ENCODE measurements at regions not wholly inside any gene's neighbourhood (a gene's known extent, or its start where the extent isn't known, plus 50 kb on each side); places are given as distances from the start of the nearest gene placed in this dataset.

GRCh38 chr7:49443515-49443914, 329.9 kb upstream of the VWC2 start:
- H3K4me3 ChIP-seq (ENCODE audit: low read depth, low read length), result no peak overlapping the region
- H3K9me3 ChIP-seq (ENCODE audit: control insufficient read depth, insufficient read depth, low read depth, low read length), result no peaks in the 10 kb centered on the region
- ChIA-PET CTCF (no interaction called here), POLR2A (no interaction called here)
- no peaks in the 10 kb centered on the region for H3K36me3 ChIP-seq (ENCODE audit: control insufficient read depth in 2 of 2, insufficient read depth in 1 of 2, low read length in 2 of 2)
- H3K27ac ChIP-seq (ENCODE audit: extremely low read depth, low read depth, low read length), result no peak overlapping the region
- H3K4me1 ChIP-seq (ENCODE audit: control insufficient read depth, insufficient read depth, low read length), result no peaks in the 10 kb centered on the region
- TF ChIP-seq ZNF324 (tag by site-specific recombination; IDR thresholded peaks at IDR 0.05) (no peak), ZSCAN18 (tag by site-specific recombination; IDR thresholded peaks at IDR 0.05) (no peak)

DNA sequence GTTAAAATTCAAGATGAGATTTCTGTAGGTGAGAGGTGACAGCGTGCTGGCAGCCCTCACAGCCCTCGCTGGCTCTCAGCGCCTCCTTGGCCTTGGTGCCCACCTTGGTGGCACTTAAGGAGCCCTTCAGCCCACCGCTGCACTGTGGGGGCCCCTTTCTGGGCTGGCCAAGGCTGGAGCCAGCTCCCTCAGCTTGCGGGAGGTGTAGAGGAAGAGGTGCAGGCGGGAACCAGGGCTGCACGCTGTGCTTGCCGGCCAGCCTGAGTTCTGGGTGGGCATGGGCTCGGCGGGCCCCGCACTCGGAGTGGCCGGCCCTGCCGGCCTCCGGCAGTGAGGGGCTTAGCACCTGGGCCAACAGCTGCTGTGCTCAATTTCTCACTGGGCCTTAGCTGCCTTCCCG, 320.0 kb upstream of the VWC2 start:
- no peaks in the 10 kb centered on the region for H3K36me3 ChIP-seq (ENCODE audit: control insufficient read depth in 2 of 2, insufficient read depth in 1 of 2, low read length in 2 of 2)
- no peaks in the 10 kb centered on the region for H3K4me1 ChIP-seq (ENCODE audit: control insufficient read depth, insufficient read depth, low read length)
- no peaks in the 10 kb centered on the region for H3K9me3 ChIP-seq (ENCODE audit: control insufficient read depth, insufficient read depth, low read depth, low read length)
- H3K4me3 ChIP-seq (ENCODE audit: low read depth, low read length), result no peak overlapping the region
- no peak overlapping the region for H3K27ac ChIP-seq (ENCODE audit: extremely low read depth, low read depth, low read length)
- POLR2A ChIA-PET, result no interaction called here
- CTCF ChIA-PET, result no interaction called here
- TF ChIP-seq ZNF629 (tag by site-specific recombination; IDR thresholded peaks at IDR 0.05) (no peak), ZNF248 (tag by site-specific recombination; IDR thresholded peaks at IDR 0.05) (no peak)
- TF ChIP-seq, protein P1, sequence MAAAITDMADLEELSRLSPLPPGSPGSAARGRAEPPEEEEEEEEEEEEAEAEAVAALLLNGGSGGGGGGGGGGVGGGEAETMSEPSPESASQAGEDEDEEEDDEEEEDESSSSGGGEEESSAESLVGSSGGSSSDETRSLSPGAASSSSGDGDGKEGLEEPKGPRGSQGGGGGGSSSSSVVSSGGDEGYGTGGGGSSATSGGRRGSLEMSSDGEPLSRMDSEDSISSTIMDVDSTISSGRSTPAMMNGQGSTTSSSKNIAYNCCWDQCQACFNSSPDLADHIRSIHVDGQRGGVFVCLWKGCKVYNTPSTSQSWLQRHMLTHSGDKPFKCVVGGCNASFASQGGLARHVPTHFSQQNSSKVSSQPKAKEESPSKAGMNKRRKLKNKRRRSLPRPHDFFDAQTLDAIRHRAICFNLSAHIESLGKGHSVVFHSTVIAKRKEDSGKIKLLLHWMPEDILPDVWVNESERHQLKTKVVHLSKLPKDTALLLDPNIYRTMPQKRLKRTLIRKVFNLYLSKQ (tag by site-specific recombination; IDR thresholded peaks at IDR 0.05; ENCODE audit: borderline replicate concordance), result no peak

- CTCF ChIA-PET, result no interaction called here
- no peaks in the 10 kb centered on the region for H3K9me3 ChIP-seq (ENCODE audit: control insufficient read depth, insufficient read depth, low read depth, low read length)
- no peaks in the 10 kb centered on the region for H3K36me3 ChIP-seq (ENCODE audit: control insufficient read depth in 2 of 2, insufficient read depth in 1 of 2, low read length in 2 of 2)
- no peaks in the 10 kb centered on the region for H3K4me1 ChIP-seq (ENCODE audit: control insufficient read depth, insufficient read depth, low read length)
- no peak overlapping the region for H3K27ac ChIP-seq (ENCODE audit: extremely low read depth, low read depth, low read length)
- POLR2A ChIA-PET, result no interaction called here
- no peak for TF ChIP-seq TCF7L2 (IDR thresholded peaks at IDR 0.05; ENCODE audit: borderline replicate concordance, low read depth, low read length)
- TF ChIP-seq, protein P2, sequence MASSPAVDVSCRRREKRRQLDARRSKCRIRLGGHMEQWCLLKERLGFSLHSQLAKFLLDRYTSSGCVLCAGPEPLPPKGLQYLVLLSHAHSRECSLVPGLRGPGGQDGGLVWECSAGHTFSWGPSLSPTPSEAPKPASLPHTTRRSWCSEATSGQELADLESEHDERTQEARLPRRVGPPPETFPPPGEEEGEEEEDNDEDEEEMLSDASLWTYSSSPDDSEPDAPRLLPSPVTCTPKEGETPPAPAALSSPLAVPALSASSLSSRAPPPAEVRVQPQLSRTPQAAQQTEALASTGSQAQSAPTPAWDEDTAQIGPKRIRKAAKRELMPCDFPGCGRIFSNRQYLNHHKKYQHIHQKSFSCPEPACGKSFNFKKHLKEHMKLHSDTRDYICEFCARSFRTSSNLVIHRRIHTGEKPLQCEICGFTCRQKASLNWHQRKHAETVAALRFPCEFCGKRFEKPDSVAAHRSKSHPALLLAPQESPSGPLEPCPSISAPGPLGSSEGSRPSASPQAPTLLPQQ (tag by site-specific recombination; IDR thresholded peaks at IDR 0.05), result no peak
- TF ChIP-seq YY2 (tag by site-specific recombination; IDR thresholded peaks at IDR 0.05), result no peak
- TF ChIP-seq ZNF362 (tag by site-specific recombination; IDR thresholded peaks at IDR 0.05), result no peak
- no peak for TF ChIP-seq HOXC10 (CRISPR knock-in tag; IDR thresholded peaks at IDR 0.05)
- TF ChIP-seq PATZ1 (tag by site-specific recombination; IDR thresholded peaks at IDR 0.05), result no peak
- no peak for TF ChIP-seq ZBTB20 (tag by site-specific recombination; IDR thresholded peaks at IDR 0.05)
- TF ChIP-seq, protein P3, sequence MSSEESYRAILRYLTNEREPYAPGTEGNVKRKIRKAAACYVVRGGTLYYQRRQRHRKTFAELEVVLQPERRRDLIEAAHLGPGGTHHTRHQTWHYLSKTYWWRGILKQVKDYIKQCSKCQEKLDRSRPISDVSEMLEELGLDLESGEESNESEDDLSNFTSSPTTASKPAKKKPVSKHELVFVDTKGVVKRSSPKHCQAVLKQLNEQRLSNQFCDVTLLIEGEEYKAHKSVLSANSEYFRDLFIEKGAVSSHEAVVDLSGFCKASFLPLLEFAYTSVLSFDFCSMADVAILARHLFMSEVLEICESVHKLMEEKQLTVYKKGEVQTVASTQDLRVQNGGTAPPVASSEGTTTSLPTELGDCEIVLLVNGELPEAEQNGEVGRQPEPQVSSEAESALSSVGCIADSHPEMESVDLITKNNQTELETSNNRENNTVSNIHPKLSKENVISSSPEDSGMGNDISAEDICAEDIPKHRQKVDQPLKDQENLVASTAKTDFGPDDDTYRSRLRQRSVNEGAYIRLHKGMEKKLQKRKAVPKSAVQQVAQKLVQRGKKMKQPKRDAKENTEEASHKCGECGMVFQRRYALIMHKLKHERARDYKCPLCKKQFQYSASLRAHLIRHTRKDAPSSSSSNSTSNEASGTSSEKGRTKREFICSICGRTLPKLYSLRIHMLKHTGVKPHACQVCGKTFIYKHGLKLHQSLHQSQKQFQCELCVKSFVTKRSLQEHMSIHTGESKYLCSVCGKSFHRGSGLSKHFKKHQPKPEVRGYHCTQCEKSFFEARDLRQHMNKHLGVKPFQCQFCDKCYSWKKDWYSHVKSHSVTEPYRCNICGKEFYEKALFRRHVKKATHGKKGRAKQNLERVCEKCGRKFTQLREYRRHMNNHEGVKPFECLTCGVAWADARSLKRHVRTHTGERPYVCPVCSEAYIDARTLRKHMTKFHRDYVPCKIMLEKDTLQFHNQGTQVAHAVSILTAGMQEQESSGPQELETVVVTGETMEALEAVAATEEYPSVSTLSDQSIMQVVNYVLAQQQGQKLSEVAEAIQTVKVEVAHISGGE (tag by site-specific recombination; conservative IDR thresholded peaks at IDR 0.05; ENCODE audit: low read depth), result no peak
- TF ChIP-seq KLF16 (tag by site-specific recombination; IDR thresholded peaks at IDR 0.05), result no peak
- no peak for TF ChIP-seq ZNF670 (tag by site-specific recombination; IDR thresholded peaks at IDR 0.05; ENCODE audit: low read depth)
- no peak for TF ChIP-seq ZBTB8A (tag by site-specific recombination; IDR thresholded peaks at IDR 0.05)
- no peak for TF ChIP-seq FEZF1 (tag by site-specific recombination; IDR thresholded peaks at IDR 0.05)
- TF ChIP-seq ZNF677 (tag by site-specific recombination; IDR thresholded peaks at IDR 0.05), result no peak
- no peak for TF ChIP-seq ZNF596 (tag by site-specific recombination; IDR thresholded peaks at IDR 0.05)
- TF ChIP-seq ZNF174 (tag by site-specific recombination; IDR thresholded peaks at IDR 0.05), result no peak
- TF ChIP-seq KLF9 (tag by site-specific recombination; IDR thresholded peaks at IDR 0.05; ENCODE audit: low read depth), result no peak
- H3K4me3 ChIP-seq (ENCODE audit: low read depth, low read length), result no peak overlapping the region
Measured at GRCh38 chr7:49479441-49479840, 294.0 kb upstream of the VWC2 start.

Data from HEK293 (cell line).